Stimulated activated naive CD8-positive, alpha-beta T cell treated with anti-CD3 and anti-CD28 coated beads, Interleukin-15, amount 100 ng/mL, for 72 hours (primary cell): ENCODE measurements at regions not wholly inside any gene's neighbourhood (a gene's known extent, or its start where the extent isn't known, plus 50 kb on each side); places are given as distances from the start of the nearest gene placed in this dataset.

Source experiments
- ATAC-seq: fragments of 150-1000 bp; cut with Tn5 transposase; 2 replicates; pipeline ENCODE4 v1.10.0; 2021; ENCODE audit warnings: mild to moderate bottlenecking, moderate library complexity
- DNase-seq, 2 donors: peaks; one replicate each; pipeline ENCODE4 v3.0.0; 2021 to 2022
- H3K27ac Mint-ChIP-seq, 2 donors: one replicate each; pipeline ENCODE4 v1.8.0; 2022; ENCODE audit warnings: mild to moderate bottlenecking in 2 of 2, mixed read lengths in 2 of 2, moderate library complexity in 2 of 2
- H3K27me3 Mint-ChIP-seq: one replicate; pipeline ENCODE4 v1.8.0; 2022; ENCODE audit warnings: mixed read lengths
- H3K4me1 Mint-ChIP-seq: one replicate; pipeline ENCODE4 v1.8.0; 2022; ENCODE audit warnings: mild to moderate bottlenecking, mixed read lengths
- H3K4me3 Mint-ChIP-seq, 2 donors: one replicate each; pipeline ENCODE4 v1.8.0; 2022; ENCODE audit warnings: mild to moderate bottlenecking in 2 of 2, mixed read lengths in 2 of 2, moderate library complexity in 1 of 2
- H3K9me3 Mint-ChIP-seq, 2 donors: one replicate each; pipeline ENCODE4 v1.8.0; 2022; ENCODE audit warnings: mixed read lengths in 2 of 2

- no peak overlapping the region for H3K27ac Mint-ChIP-seq
- H3K4me1 Mint-ChIP-seq = no peaks in the 10 kb centered on the region
- ATAC-seq (no peak), DNase-seq (no peak)
- H3K4me3 Mint-ChIP-seq = no peak overlapping the region
- H3K9me3 Mint-ChIP-seq = no peaks in the 10 kb centered on the region
- no peaks in the 10 kb centered on the region for H3K27me3 Mint-ChIP-seq
Measured at GRCh38 chr1:209324901-209325871, 258.3 kb upstream of the CAMK1G start.

- Mint-ChIP-seq H3K27me3 (no peaks in the 10 kb centered on the region), H3K4me1 (no peaks in the 10 kb centered on the region), H3K4me3 (no peak overlapping the region), H3K27ac (no peak overlapping the region), H3K9me3 (no peaks in the 10 kb centered on the region)
- DNase-seq (no peak), ATAC-seq (no peak)
Measured at GRCh38 chr1:209326076-209326475, 257.4 kb upstream of the CAMK1G start.

GRCh38 chr1:209326831-209327230, 256.7 kb upstream of the CAMK1G start:
- no peaks in the 10 kb centered on the region for H3K27me3 Mint-ChIP-seq
- no peak for ATAC-seq
- DNase-seq = no peak
- H3K27ac Mint-ChIP-seq = no peak overlapping the region
- no peaks in the 10 kb centered on the region for H3K4me1 Mint-ChIP-seq
- H3K9me3 Mint-ChIP-seq = no peaks in the 10 kb centered on the region
- no peak overlapping the region for H3K4me3 Mint-ChIP-seq

- H3K4me1 Mint-ChIP-seq = no peaks in the 10 kb centered on the region
- H3K27me3 Mint-ChIP-seq = no peaks in the 10 kb centered on the region
- no peak for ATAC-seq
- no peak for DNase-seq
- no peak overlapping the region for H3K27ac Mint-ChIP-seq
- H3K4me3 Mint-ChIP-seq = no peak overlapping the region
- H3K9me3 Mint-ChIP-seq = no peaks in the 10 kb centered on the region
Measured at GRCh38 chr1:209328196-209328595, 255.3 kb upstream of the CAMK1G start.

GRCh38 chr1:209335178-209335577, 248.3 kb upstream of the CAMK1G start:
- Mint-ChIP-seq H3K27me3 (peaks cover 7% of the 10 kb centered on the region), H3K27ac (no peak overlapping the region), H3K4me1 (no peaks in the 10 kb centered on the region), H3K4me3 (no peak overlapping the region), H3K9me3 (no peaks in the 10 kb centered on the region)
- ATAC-seq (no peak), DNase-seq (no peak)

- H3K9me3 Mint-ChIP-seq = no peaks in the 10 kb centered on the region
- no peak overlapping the region for H3K4me3 Mint-ChIP-seq
- no peaks in the 10 kb centered on the region for H3K27me3 Mint-ChIP-seq
- ATAC-seq (no peak), DNase-seq (no peak)
- H3K27ac Mint-ChIP-seq = no peak overlapping the region
- H3K4me1 Mint-ChIP-seq = no peaks in the 10 kb centered on the region
Measured at GRCh38 chr1:209341146-209341545, 242.4 kb upstream of the CAMK1G start.

GRCh38 chr1:209341673-209342420, 241.7 kb upstream of the CAMK1G start:
- H3K27ac Mint-ChIP-seq = no peak overlapping the region
- ATAC-seq = no peak

GRCh38 chr1:209342441-209343175, 240.9 kb upstream of the CAMK1G start:
- Mint-ChIP-seq H3K9me3 (no peaks in the 10 kb centered on the region), H3K4me1 (no peaks in the 10 kb centered on the region), H3K4me3 (no peak overlapping the region), H3K27ac (no peak overlapping the region), H3K27me3 (peaks cover 8% of the 10 kb centered on the region)
- ATAC-seq (no peak), DNase-seq (no peak)

More at GRCh38 chr1:209341673-209342420, 241.7 kb upstream of the CAMK1G start:
- Mint-ChIP-seq H3K27me3 (peaks cover 5% of the 10 kb centered on the region), H3K9me3 (no peaks in the 10 kb centered on the region), H3K4me1 (no peaks in the 10 kb centered on the region), H3K4me3 (no peak overlapping the region)
- no peak for DNase-seq

GRCh38 chr1:209343511-209343910, 240.0 kb upstream of the CAMK1G start:
- no peak overlapping the region for H3K4me3 Mint-ChIP-seq
- H3K4me1 Mint-ChIP-seq = no peaks in the 10 kb centered on the region
- H3K9me3 Mint-ChIP-seq = no peaks in the 10 kb centered on the region
- no peak for ATAC-seq
- DNase-seq = no peak
- no peak overlapping the region for H3K27ac Mint-ChIP-seq
- peaks cover 8% of the 10 kb centered on the region for H3K27me3 Mint-ChIP-seq

GRCh38 chr1:209344156-209344555, 239.4 kb upstream of the CAMK1G start:
- Mint-ChIP-seq H3K4me1 (no peaks in the 10 kb centered on the region), H3K9me3 (no peaks in the 10 kb centered on the region), H3K4me3 (no peak overlapping the region), H3K27ac (no peak overlapping the region), H3K27me3 (peaks cover 8% of the 10 kb centered on the region)
- ATAC-seq (no peak), DNase-seq (no peak)

GRCh38 chr1:209349363-209350308, 233.9 kb upstream of the CAMK1G start:
- Mint-ChIP-seq H3K4me3 (no peak overlapping the region), H3K9me3 (no peaks in the 10 kb centered on the region), H3K27me3 (peaks cover 8% of the 10 kb centered on the region), H3K27ac (no peak overlapping the region), H3K4me1 (no peaks in the 10 kb centered on the region)
- DNase-seq (no peak), ATAC-seq (no peak)

- Mint-ChIP-seq H3K27ac (no peak overlapping the region), H3K4me3 (no peak overlapping the region), H3K27me3 (peaks cover 8% of the 10 kb centered on the region), H3K4me1 (no peaks in the 10 kb centered on the region), H3K9me3 (no peaks in the 10 kb centered on the region)
- ATAC-seq = no peak
- no peak for DNase-seq
Measured at GRCh38 chr1:209353053-209353452, 230.5 kb upstream of the CAMK1G start.

GRCh38 chr1:209354111-209354839, 229.2 kb upstream of the CAMK1G start:
- Mint-ChIP-seq H3K27ac (no peak overlapping the region), H3K4me1 (no peaks in the 10 kb centered on the region), H3K27me3 (peaks cover 8% of the 10 kb centered on the region), H3K4me3 (no peak overlapping the region), H3K9me3 (no peaks in the 10 kb centered on the region)
- peak; percentile 39 to 40 for DNase-seq
- ATAC-seq = peak; percentile 81

GRCh38 chr1:209354840-209355165, 228.7 kb upstream of the CAMK1G start:
- DNase-seq (no peak), ATAC-seq (no peak)
- Mint-ChIP-seq H3K27ac (no peak overlapping the region), H3K4me3 (no peak overlapping the region), H3K27me3 (peaks cover 9% of the 10 kb centered on the region), H3K4me1 (no peaks in the 10 kb centered on the region), H3K9me3 (no peaks in the 10 kb centered on the region)
